CD14-positive monocyte (primary cell): ENCODE measurements at regions not wholly inside any gene's neighbourhood (a gene's known extent, or its start where the extent isn't known, plus 50 kb on each side); places are given as distances from the start of the nearest gene placed in this dataset.
A peak's percentile ranks its signal among the peaks of the same experiment; 100 is the strongest.

Source experiments
- DNase-seq, 3 donors: peaks; one replicate each; pipeline ENCODE4 v3.0.0-alpha.2; 2011 to 2022
- H2AFZ ChIP-seq: 2 replicates; pipeline ENCODE4 v1.6.0; 2012; ENCODE audit warnings: mild to moderate bottlenecking, low read depth, low read length, inconsistent platforms; ENCODE audit not compliant: insufficient read depth, poor library complexity, severe bottlenecking
- H3K27ac ChIP-seq, 2 donors: 1 replicate in 1 of 2; 2 replicates in 1 of 2; pipeline ENCODE4 v1.5.1; 2012 to 2013; ENCODE audit warnings: low read length in 2 of 2, control low read depth in 1 of 2, inconsistent platforms in 1 of 2, low read depth in 1 of 2, mild to moderate bottlenecking in 1 of 2
- H3K27me3 ChIP-seq, 2 donors: one replicate each; pipeline versions ENCODE4 v1.6.0 to v1.6.1; 2011 to 2013; ENCODE audit warnings: low read length in 2 of 2; ENCODE audit not compliant: control insufficient read depth in 2 of 2, insufficient read depth in 2 of 2
- H3K36me3 ChIP-seq, 2 donors: replicated peaks in 1 of 2; 1 replicate in 1 of 2; 2 replicates in 1 of 2; pipeline versions ENCODE4 v1.5.1 to v1.6.1; 2012 to 2013; ENCODE audit warnings: low read length in 2 of 2, control low read depth in 1 of 2, inconsistent platforms in 1 of 2, mild to moderate bottlenecking in 1 of 2; ENCODE audit not compliant: insufficient read depth in 2 of 2, control insufficient read depth in 1 of 2
- H3K4me1 ChIP-seq, 2 donors: 1 replicate in 1 of 2; 2 replicates in 1 of 2; pipeline versions ENCODE4 v1.5.1 to v1.6.1; 2012 to 2013; ENCODE audit warnings: low read length in 2 of 2, control low read depth in 1 of 2, inconsistent platforms in 1 of 2, mild to moderate bottlenecking in 1 of 2, moderate library complexity in 1 of 2; ENCODE audit not compliant: insufficient read depth in 2 of 2, control insufficient read depth in 1 of 2
- H3K4me2 ChIP-seq: replicated peaks from 2 replicates; pipeline ENCODE3; 2012; ENCODE audit warnings: low read length, moderate library complexity, mild to moderate bottlenecking; ENCODE audit not compliant: poor library complexity, severe bottlenecking; ENCODE audit errors: extremely low read depth
- H3K4me3 ChIP-seq, 3 experiments: fragments of 200-600 bp in 1 of 3; sonication (generic) in 1 of 3; replicated peaks in 1 of 3; 1 replicate in 2 of 3; 2 replicates in 1 of 3; pipeline ENCODE4 v1.5.1; 2011 to 2013; ENCODE audit warnings: low read length in 3 of 3, mild to moderate bottlenecking in 3 of 3, control low read depth in 2 of 3, low read depth in 2 of 3, inconsistent platforms in 1 of 3, moderate library complexity in 1 of 3
- H3K79me2 ChIP-seq: 2 replicates; pipeline ENCODE4 v1.6.0; 2012; ENCODE audit warnings: mild to moderate bottlenecking, control low read depth, inconsistent platforms, low read length, moderate library complexity; ENCODE audit not compliant: insufficient read depth
- H3K9ac ChIP-seq: 2 replicates; pipeline ENCODE4 v1.6.0; 2017; ENCODE audit warnings: low read length, mild to moderate bottlenecking; ENCODE audit not compliant: insufficient read depth, poor library complexity, severe bottlenecking
- H3K9me3 ChIP-seq, 2 donors: replicated peaks in 1 of 2; 1 replicate in 1 of 2; 2 replicates in 1 of 2; pipeline versions ENCODE4 v1.5.1 to v1.6.1; 2012 to 2013; ENCODE audit warnings: low read length in 2 of 2, control low read depth in 1 of 2; ENCODE audit not compliant: control insufficient read depth in 1 of 2, insufficient read depth in 1 of 2
- H4K20me1 ChIP-seq: 2 replicates; pipeline ENCODE4 v1.6.0; 2012; ENCODE audit warnings: mild to moderate bottlenecking, low read length, control low read depth, moderate library complexity; ENCODE audit not compliant: insufficient read depth
- H3K27ac Mint-ChIP-seq, 7 donors: one replicate each; pipeline ENCODE4 v1.8.0; 2020; ENCODE audit warnings: mild to moderate bottlenecking in 7 of 7, mixed read lengths in 7 of 7, moderate library complexity in 6 of 7, inconsistent platforms in 2 of 7
- H3K27me3 Mint-ChIP-seq, 3 donors: one replicate each; pipeline ENCODE4 v1.8.0; 2021 to 2022; ENCODE audit warnings: low read depth in 3 of 3, mild to moderate bottlenecking in 3 of 3, mixed read lengths in 3 of 3, moderate library complexity in 3 of 3, inconsistent platforms in 1 of 3
- H3K36me3 Mint-ChIP-seq, 2 donors: one replicate each; pipeline ENCODE4 v1.8.0; 2020; ENCODE audit warnings: mixed read lengths in 2 of 2, inconsistent platforms in 1 of 2, mild to moderate bottlenecking in 1 of 2
- H3K4me1 Mint-ChIP-seq: one replicate; pipeline ENCODE4 v1.8.0; 2020; ENCODE audit warnings: mild to moderate bottlenecking, mixed read lengths
- H3K4me3 Mint-ChIP-seq, 2 donors: one replicate each; pipeline ENCODE4 v1.8.0; 2020; ENCODE audit warnings: mild to moderate bottlenecking in 2 of 2, mixed read lengths in 2 of 2, moderate library complexity in 1 of 2
- H3K9me3 Mint-ChIP-seq, 7 donors: one replicate each; pipeline ENCODE4 v1.8.0; 2020 to 2022; ENCODE audit warnings: mixed read lengths in 7 of 7, mild to moderate bottlenecking in 6 of 7, moderate library complexity in 6 of 7, inconsistent platforms in 2 of 7
- CTCF ChIP-seq: fragments of 200-600 bp; IDR thresholded peaks from one replicate; pipeline ENCODE4 v1.8.0; 2022; ENCODE audit warnings: antibody characterized with exemption, mild to moderate bottlenecking
- WGBS: methylation state at CpG from one replicate; pipeline ENCODE4 v1.1.5; 2013; ENCODE audit warnings: missing lambda C conversion rate; ENCODE audit not compliant: insufficient coverage; 5-methylcytosine and 5-hydroxymethylcytosine counted together
- intact Hi-C, 2 donors: fragments of 100-400 bp; cut with micrococcal nuclease; formaldehyde crosslinking; loops; one replicate each; pipeline versions ENCODE4 v1.15.0 to v1.15.1; 2023

DNA sequence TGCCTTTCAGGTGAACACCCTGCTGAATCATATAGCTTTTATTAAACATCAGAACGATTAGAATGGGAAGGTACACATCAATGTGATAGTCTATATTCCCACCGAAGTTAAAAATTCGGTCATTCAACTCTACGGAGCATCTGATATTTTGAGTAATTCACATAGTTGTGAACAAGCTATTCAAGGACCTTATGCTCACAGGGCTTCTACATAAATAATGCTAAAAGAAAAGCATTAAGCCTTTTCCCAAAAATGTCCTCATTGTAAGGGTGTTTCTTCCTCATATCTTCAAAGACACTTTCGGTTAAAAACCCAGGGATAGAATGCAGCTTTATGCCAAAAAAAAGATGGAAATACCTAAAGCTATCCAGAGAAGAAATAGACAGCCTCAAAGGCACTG is 79.7 kb upstream of the EDNRA start:
- no peaks in the 10 kb centered on the region for H4K20me1 ChIP-seq
- H2AFZ ChIP-seq: no peak overlapping the region
- no peak for DNase-seq
- no peak overlapping the region for H3K27ac Mint-ChIP-seq
- no peak overlapping the region for H3K4me3 Mint-ChIP-seq
- no CpG with 5 or more reads among the region's 5 CpGs for WGBS
- H3K36me3 Mint-ChIP-seq: no peaks in the 10 kb centered on the region
- H3K9ac ChIP-seq: no peak overlapping the region
- intact Hi-C loops: no loop called here
- H3K27me3 ChIP-seq: no peaks in the 10 kb centered on the region
- peaks cover 2 to 11% (median 4%) of the 10 kb centered on the region in 7 donors for H3K9me3 Mint-ChIP-seq
- H3K36me3 ChIP-seq: no peaks in the 10 kb centered on the region
- H3K4me3 ChIP-seq: no peak overlapping the region
- no peaks in the 10 kb centered on the region for H3K79me2 ChIP-seq
- TF ChIP-seq CTCF: no peak
- no peaks in the 10 kb centered on the region for H3K4me1 Mint-ChIP-seq
- H3K4me1 ChIP-seq: no peaks in the 10 kb centered on the region
- no peaks in the 10 kb centered on the region for H3K27me3 Mint-ChIP-seq
- no peak overlapping the region for H3K27ac ChIP-seq
- no peak overlapping the region for H3K4me2 ChIP-seq
- H3K9me3 ChIP-seq: no peaks in the 10 kb centered on the region

DNA sequence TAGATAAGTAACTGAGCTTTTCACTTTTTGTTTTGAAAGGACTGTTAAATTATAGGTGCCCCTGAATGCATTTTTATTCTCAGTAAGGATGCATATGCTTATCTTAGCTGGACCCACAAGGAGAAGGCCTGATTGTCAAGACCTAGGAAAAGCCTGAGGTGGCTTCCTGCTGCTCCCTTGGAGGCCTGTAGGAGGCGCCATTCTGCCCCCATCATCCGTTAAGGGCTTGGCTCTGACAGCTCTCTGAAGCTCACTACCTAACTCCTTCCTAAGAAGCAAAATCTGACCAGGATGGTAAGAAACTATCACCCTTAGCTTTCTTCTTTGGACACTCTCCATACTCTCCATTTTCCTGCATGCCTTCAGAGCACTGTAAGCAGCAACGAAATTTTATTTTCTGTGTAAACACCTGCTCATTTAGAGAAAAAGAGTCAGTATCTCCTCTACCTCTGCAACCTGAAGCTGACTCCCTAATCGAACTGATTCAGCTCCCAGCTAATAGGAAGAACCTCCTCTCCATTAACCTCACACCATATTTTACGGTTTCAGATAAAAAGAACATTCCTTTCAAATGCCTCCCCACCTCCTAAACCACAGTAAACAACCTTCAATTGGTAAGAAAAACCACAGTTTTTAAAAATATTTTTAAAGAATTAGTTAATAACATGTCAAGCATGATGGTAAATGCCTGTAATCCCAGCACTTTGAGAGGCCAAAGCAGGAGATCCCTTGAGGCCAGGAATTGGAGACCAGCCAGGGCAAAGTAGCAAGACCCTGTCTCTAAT is 73.4 kb upstream of the EDNRA start:
- Histone ChIP-seq H2AFZ (no peak overlapping the region), H4K20me1 (no peaks in the 10 kb centered on the region), H3K4me1 (no peaks in the 10 kb centered on the region), H3K36me3 (no peaks in the 10 kb centered on the region), H3K27ac (no peak overlapping the region), H3K27me3 (no peaks in the 10 kb centered on the region), H3K4me2 (no peak overlapping the region), H3K9ac (no peak overlapping the region), H3K9me3 (no peaks in the 10 kb centered on the region), H3K79me2 (no peaks in the 10 kb centered on the region), H3K4me3 (no peak overlapping the region)
- no peak for DNase-seq
- peak; percentile 12 for TF ChIP-seq CTCF
- H3K9me3 Mint-ChIP-seq: peaks cover 0 to 11% (median 4%) of the 10 kb centered on the region in 7 donors
- no peaks in the 10 kb centered on the region for H3K36me3 Mint-ChIP-seq
- no peak overlapping the region for H3K27ac Mint-ChIP-seq
- H3K4me3 Mint-ChIP-seq: no peak overlapping the region
- WGBS: 29% methylated on average over 3 of the region's 5 CpGs
- intact Hi-C loops: no loop called here
- peaks cover 0 to 2% (median 0%) of the 10 kb centered on the region in 3 donors for H3K27me3 Mint-ChIP-seq
- no peaks in the 10 kb centered on the region for H3K4me1 Mint-ChIP-seq
